GM12878 (cell line): ENCODE measurements at regions not wholly inside any gene's neighbourhood (a gene's known extent, or its start where the extent isn't known, plus 50 kb on each side); places are given as distances from the start of the nearest gene placed in this dataset.

ENCODE experiments used
- ATAC-seq: fragments of 200-7000 bp; cut with Tn5 transposase; 3 replicates; pipeline ENCODE4 v1.9.1; 2020; ENCODE audit warnings: mild to moderate bottlenecking, moderate library complexity
- BruUV-seq: library from RNA; stranded (reverse); fragments of 400-500 nt; replicated peaks from 2 replicates; lab custom pipeline; 2021; lab: Mats Ljungman, UMichigan
- CTCF ChIA-PET: fragments of 300-600 bp; sonication (Branson Sonifier 250); formaldehyde crosslinking; extraction: SDS; loops from one replicate; lab custom pipeline; 2021; ENCODE audit warnings: inconsistent platforms; lab: Yijun Ruan, JAX
- POLR2A ChIA-PET: fragments of 350-600 bp; formaldehyde crosslinking; extraction: SDS; loops from one replicate; lab custom pipeline; 2021; ENCODE audit warnings: inconsistent platforms; lab: Charles Lee
- RAD21 ChIA-PET: fragments of 300-600 bp; sonication (Branson Sonifier 250); formaldehyde crosslinking; loops from one replicate; lab custom pipeline; 2023; ENCODE audit warnings: antibody characterized with exemption; ENCODE audit not compliant: unreplicated experiment; lab: Charles Lee
- SMC1A ChIA-PET: fragments of 300-600 bp; sonication (Branson Sonifier 250); formaldehyde crosslinking; loops from one replicate; lab custom pipeline; 2023; ENCODE audit not compliant: unreplicated experiment, uncharacterized antibody; lab: Charles Lee
- DNase-seq: peaks from one replicate; pipeline ENCODE4 v3.0.0-alpha.2; 2011; ENCODE audit warnings: low read depth, low spot score
- FAIRE-seq: peaks from 3 replicates; lab custom pipeline; 2011; peaks lifted over from hg19 to GRCh38; lab: Jason Lieb, UNC
- H2AFZ ChIP-seq: 2 replicates; pipeline ENCODE4 v1.6.0; 2011; ENCODE audit warnings: low read depth, low read length, control low read depth; ENCODE audit not compliant: control insufficient read depth
- H3K27ac ChIP-seq: 2 replicates; pipeline ENCODE4 v1.5.1; 2011; ENCODE audit warnings: control low read depth; ENCODE audit not compliant: control insufficient read depth, insufficient read depth
- H3K27me3 ChIP-seq, 2 experiments: replicated peaks in 1 of 2; 2 replicates each; pipeline versions ENCODE4 v1.6.0 to v1.6.1; 2011; ENCODE audit warnings: low read length in 1 of 2; ENCODE audit not compliant: control insufficient read depth in 2 of 2, insufficient read depth in 2 of 2
- H3K36me3 ChIP-seq, 2 experiments: 2 replicates each; pipeline ENCODE4 v1.5.1; 2011; ENCODE audit warnings: low read length in 1 of 2; ENCODE audit not compliant: control insufficient read depth in 2 of 2, insufficient read depth in 2 of 2
- H3K4me1 ChIP-seq: 2 replicates; pipeline ENCODE4 v1.6.1; 2011; ENCODE audit warnings: mild to moderate bottlenecking, low read length, moderate library complexity, mixed read lengths; ENCODE audit not compliant: control insufficient read depth, insufficient read depth
- H3K4me2 ChIP-seq: 2 replicates; pipeline ENCODE4 v1.6.0; 2011; ENCODE audit warnings: control low read depth; ENCODE audit not compliant: control insufficient read depth, insufficient read depth
- H3K4me3 ChIP-seq: fragments of 200-600 bp; sonication (generic); 2 replicates; pipeline ENCODE4 v1.5.1; 2016
- H3K79me2 ChIP-seq: 2 replicates; pipeline ENCODE4 v1.6.0; 2011; ENCODE audit warnings: low read length; ENCODE audit not compliant: control insufficient read depth, insufficient read depth
- H3K9ac ChIP-seq: 2 replicates; pipeline ENCODE4 v1.8.0; 2011; ENCODE audit warnings: low read length, control low read depth, mixed read lengths; ENCODE audit not compliant: control insufficient read depth, insufficient read depth
- H3K9me3 ChIP-seq: replicated peaks from 3 replicates; pipeline ENCODE4 v1.5.1; 2011; ENCODE audit warnings: mild to moderate bottlenecking, low read length; ENCODE audit not compliant: control insufficient read depth, insufficient read depth
- H4K20me1 ChIP-seq: 2 replicates; pipeline ENCODE4 v1.6.0; 2011; ENCODE audit not compliant: control insufficient read depth, insufficient read depth
- CBFB ChIP-seq: IDR thresholded peaks from 2 replicates; pipeline ENCODE4 v1.6.1; 2016; ENCODE audit warnings: antibody characterized with exemption, low read depth
- HDAC2 ChIP-seq: fragments of 200-600 bp; sonication (generic); IDR thresholded peaks from 2 replicates; pipeline ENCODE4 v1.6.1; 2017
- HDAC6 ChIP-seq: fragments of 200-600 bp; sonication (generic); IDR thresholded peaks from one replicate; pipeline ENCODE4 v1.8.0; 2017; ENCODE audit warnings: antibody characterized with exemption; ENCODE audit not compliant: unreplicated experiment
- KAT2A ChIP-seq: conservative IDR thresholded peaks from 2 replicates; pipeline ENCODE4 v1.6.1; 2011; ENCODE audit warnings: low read depth, low read length; ENCODE audit not compliant: control insufficient read depth
- MYC ChIP-seq: IDR thresholded peaks from 2 replicates; pipeline ENCODE4 v1.6.1; 2011; ENCODE audit warnings: mild to moderate bottlenecking, low read length, moderate library complexity, inconsistent platforms; ENCODE audit not compliant: insufficient read depth, insufficient replicate concordance, insufficient read length, severe bottlenecking
- NBN ChIP-seq: fragments of 450-650 bp; IDR thresholded peaks from 2 replicates; pipeline ENCODE4 v1.6.1; 2016
- NFIC ChIP-seq: IDR thresholded peaks from 2 replicates; pipeline ENCODE4 v1.6.1; 2012; ENCODE audit warnings: low read depth, mild to moderate bottlenecking, inconsistent platforms, low read length, moderate library complexity
- SMC3 ChIP-seq: IDR thresholded peaks from 2 replicates; pipeline ENCODE4 v1.6.1; 2011; ENCODE audit warnings: low read length, improper control_type of control experiment, borderline replicate concordance
- TAF1 ChIP-seq: IDR thresholded peaks from 2 replicates; pipeline ENCODE4 v1.6.1; 2011; ENCODE audit warnings: mild to moderate bottlenecking, low read depth, low read length, borderline replicate concordance
- YBX1 ChIP-seq: fragments of 450-650 bp; IDR thresholded peaks from 2 replicates; pipeline ENCODE4 v1.6.1; 2016; ENCODE audit warnings: antibody characterized with exemption
- ZNF207 ChIP-seq: fragments of 450-650 bp; IDR thresholded peaks from 2 replicates; pipeline ENCODE4 v1.6.1; 2014; ENCODE audit warnings: antibody characterized with exemption, mild to moderate bottlenecking, borderline replicate concordance
- ZZZ3 ChIP-seq: IDR thresholded peaks from 2 replicates; pipeline ENCODE4 v1.6.1; 2011; ENCODE audit warnings: low read depth; ENCODE audit not compliant: control insufficient read depth, insufficient read length
- WGBS: methylation state at CpG from one replicate; pipeline ENCODE4 v1.1.6; 2016; ENCODE audit warnings: low lambda C conversion rate; ENCODE audit not compliant: insufficient replicate concordance, insufficient coverage; ENCODE audit errors: missing lambda C conversion rate; 5-methylcytosine and 5-hydroxymethylcytosine counted together
- in situ Hi-C: fragments of 300-500 bp; cut with MboI; formaldehyde crosslinking; loops from 9 replicates; pipeline ENCODE4 v1.14.3; 2018; ENCODE audit warnings: mixed read lengths
- intact Hi-C: fragments of 100-400 bp; cut with micrococcal nuclease; formaldehyde crosslinking; loops from one replicate; pipeline ENCODE4 v1.14.2; 2022; ENCODE audit not compliant: unreplicated experiment
- TF ChIP-seq, protein P1 (sequence below): fragments of 450-650 bp; IDR thresholded peaks from 2 replicates; pipeline ENCODE4 v1.6.1; 2016; ENCODE audit warnings: mild to moderate bottlenecking
- TF ChIP-seq, protein P2 (sequence below): IDR thresholded peaks from 2 replicates; pipeline ENCODE4 v1.6.1; 2012; ENCODE audit warnings: low read depth, low read length, improper control_type of control experiment
- TF ChIP-seq, protein P3 (sequence below): IDR thresholded peaks from 2 replicates; pipeline ENCODE4 v1.6.1; 2012; ENCODE audit warnings: low read length, inconsistent platforms
- TF ChIP-seq, protein P4 (sequence below): IDR thresholded peaks from 2 replicates; pipeline ENCODE4 v1.6.1; 2012; ENCODE audit warnings: mild to moderate bottlenecking, low read depth, low read length

DNA sequence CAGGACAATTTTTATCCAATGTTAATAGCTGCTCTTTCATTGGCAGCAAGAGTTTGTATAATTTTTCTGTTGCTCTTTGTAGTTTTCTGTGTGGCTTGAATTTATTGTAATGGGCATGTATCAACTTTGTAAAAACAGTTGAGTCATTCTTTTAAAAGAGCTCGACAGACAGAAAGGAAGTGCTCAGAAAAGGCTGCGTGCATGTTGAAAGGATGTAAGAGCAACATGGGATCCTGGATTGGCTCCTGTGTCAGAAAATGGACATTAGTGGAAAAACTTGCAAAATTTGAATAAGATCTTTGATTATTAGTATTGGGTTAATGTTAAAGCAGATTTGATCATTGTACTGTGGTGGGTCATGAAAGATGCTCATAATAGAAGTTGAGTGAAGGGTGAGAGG is 93.3 kb upstream of the CDC42EP3 start (continued):
- TF ChIP-seq CBFB, result no peak

DNA sequence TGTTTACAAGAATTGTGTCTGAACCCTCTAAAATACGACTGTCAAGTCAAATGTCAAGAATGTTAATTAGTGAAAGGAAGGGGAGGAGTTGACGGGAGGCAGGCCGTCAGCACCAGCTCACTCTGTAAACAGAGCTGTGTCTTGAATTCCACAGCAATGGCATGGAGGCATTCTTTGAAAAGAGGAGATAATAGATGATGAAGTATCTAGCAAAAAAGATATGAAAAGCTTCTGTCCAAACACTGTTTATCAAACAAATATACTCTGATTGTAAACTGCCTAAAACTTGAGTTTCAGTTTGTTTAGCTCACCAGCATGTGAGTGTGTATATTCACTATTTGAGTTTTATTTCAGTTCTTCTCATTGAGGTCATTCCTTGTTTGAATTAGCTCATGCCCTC is 94.7 kb upstream of the CDC42EP3 start:
- Histone ChIP-seq H3K79me2 (no peaks in the 10 kb centered on the region), H2AFZ (no peak overlapping the region), H3K9me3 (no peaks in the 10 kb centered on the region; the same call in 2 of the 3 replicates), H3K27ac (no peak overlapping the region), H4K20me1 (no peaks in the 10 kb centered on the region), H3K9ac (no peak overlapping the region), H3K4me2 (no peak overlapping the region), H3K4me3 (no peak overlapping the region), H3K27me3 (no peaks in the 10 kb centered on the region), H3K4me1 (no peaks in the 10 kb centered on the region), H3K36me3 (no peaks in the 10 kb centered on the region)
- ChIA-PET RAD21 (interaction anchor here (1.0 kb wide), 1 partner anchor 350 kb away, joined by 3 read pairs; no protein-coding TSS in a partner anchor), POLR2A (interaction anchor here (0.6 kb wide), 1 partner anchor 370 kb away, joined by 3 read pairs; no protein-coding TSS in a partner anchor), CTCF (interaction anchor here (1.0 to 1.1 kb wide), 2 partner anchors 370 to 742 kb away, joined by 3 read pairs; no protein-coding TSS in a partner anchor), SMC1A (interaction anchor here (1.0 to 1.2 kb wide), 4 partner anchors 68 to 351 kb away, joined by 3 read pairs; no protein-coding TSS in a partner anchor)
- intact Hi-C loops (no loop called here), in situ Hi-C loops (no loop called here)
- FAIRE-seq (no peak), ATAC-seq (no peak), DNase-seq (no peak)
- no TSS peak for BruUV-seq
- WGBS, result 67% methylated on average over 3 of the region's 3 CpGs
- TF ChIP-seq, protein P1, sequence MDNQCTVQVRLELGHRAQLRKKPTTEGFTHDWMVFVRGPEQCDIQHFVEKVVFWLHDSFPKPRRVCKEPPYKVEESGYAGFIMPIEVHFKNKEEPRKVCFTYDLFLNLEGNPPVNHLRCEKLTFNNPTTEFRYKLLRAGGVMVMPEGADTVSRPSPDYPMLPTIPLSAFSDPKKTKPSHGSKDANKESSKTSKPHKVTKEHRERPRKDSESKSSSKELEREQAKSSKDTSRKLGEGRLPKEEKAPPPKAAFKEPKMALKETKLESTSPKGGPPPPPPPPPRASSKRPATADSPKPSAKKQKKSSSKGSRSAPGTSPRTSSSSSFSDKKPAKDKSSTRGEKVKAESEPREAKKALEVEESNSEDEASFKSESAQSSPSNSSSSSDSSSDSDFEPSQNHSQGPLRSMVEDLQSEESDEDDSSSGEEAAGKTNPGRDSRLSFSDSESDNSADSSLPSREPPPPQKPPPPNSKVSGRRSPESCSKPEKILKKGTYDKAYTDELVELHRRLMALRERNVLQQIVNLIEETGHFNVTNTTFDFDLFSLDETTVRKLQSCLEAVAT, result no peak
- no peak for TF ChIP-seq MYC
- TF ChIP-seq ZZZ3, result no peak
- no peak for TF ChIP-seq HDAC2
- TF ChIP-seq, protein P2, sequence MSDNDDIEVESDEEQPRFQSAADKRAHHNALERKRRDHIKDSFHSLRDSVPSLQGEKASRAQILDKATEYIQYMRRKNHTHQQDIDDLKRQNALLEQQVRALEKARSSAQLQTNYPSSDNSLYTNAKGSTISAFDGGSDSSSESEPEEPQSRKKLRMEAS, result no peak
- TF ChIP-seq NFIC, result no peak
- no peak for TF ChIP-seq KAT2A
- no peak for TF ChIP-seq CBFB
- no peak for TF ChIP-seq ZNF207
- TF ChIP-seq TAF1, result no peak
- no peak for TF ChIP-seq HDAC6
- TF ChIP-seq, protein P3, sequence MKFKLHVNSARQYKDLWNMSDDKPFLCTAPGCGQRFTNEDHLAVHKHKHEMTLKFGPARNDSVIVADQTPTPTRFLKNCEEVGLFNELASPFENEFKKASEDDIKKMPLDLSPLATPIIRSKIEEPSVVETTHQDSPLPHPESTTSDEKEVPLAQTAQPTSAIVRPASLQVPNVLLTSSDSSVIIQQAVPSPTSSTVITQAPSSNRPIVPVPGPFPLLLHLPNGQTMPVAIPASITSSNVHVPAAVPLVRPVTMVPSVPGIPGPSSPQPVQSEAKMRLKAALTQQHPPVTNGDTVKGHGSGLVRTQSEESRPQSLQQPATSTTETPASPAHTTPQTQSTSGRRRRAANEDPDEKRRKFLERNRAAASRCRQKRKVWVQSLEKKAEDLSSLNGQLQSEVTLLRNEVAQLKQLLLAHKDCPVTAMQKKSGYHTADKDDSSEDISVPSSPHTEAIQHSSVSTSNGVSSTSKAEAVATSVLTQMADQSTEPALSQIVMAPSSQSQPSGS, result no peak
- TF ChIP-seq, protein P4, sequence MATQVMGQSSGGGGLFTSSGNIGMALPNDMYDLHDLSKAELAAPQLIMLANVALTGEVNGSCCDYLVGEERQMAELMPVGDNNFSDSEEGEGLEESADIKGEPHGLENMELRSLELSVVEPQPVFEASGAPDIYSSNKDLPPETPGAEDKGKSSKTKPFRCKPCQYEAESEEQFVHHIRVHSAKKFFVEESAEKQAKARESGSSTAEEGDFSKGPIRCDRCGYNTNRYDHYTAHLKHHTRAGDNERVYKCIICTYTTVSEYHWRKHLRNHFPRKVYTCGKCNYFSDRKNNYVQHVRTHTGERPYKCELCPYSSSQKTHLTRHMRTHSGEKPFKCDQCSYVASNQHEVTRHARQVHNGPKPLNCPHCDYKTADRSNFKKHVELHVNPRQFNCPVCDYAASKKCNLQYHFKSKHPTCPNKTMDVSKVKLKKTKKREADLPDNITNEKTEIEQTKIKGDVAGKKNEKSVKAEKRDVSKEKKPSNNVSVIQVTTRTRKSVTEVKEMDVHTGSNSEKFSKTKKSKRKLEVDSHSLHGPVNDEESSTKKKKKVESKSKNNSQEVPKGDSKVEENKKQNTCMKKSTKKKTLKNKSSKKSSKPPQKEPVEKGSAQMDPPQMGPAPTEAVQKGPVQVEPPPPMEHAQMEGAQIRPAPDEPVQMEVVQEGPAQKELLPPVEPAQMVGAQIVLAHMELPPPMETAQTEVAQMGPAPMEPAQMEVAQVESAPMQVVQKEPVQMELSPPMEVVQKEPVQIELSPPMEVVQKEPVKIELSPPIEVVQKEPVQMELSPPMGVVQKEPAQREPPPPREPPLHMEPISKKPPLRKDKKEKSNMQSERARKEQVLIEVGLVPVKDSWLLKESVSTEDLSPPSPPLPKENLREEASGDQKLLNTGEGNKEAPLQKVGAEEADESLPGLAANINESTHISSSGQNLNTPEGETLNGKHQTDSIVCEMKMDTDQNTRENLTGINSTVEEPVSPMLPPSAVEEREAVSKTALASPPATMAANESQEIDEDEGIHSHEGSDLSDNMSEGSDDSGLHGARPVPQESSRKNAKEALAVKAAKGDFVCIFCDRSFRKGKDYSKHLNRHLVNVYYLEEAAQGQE, result no peak
- no peak for TF ChIP-seq NBN
- TF ChIP-seq YBX1, result no peak
- TF ChIP-seq SMC3, result no peak
